Neural cell (in vitro differentiated cells): ENCODE measurements at regions not wholly inside any gene's neighbourhood (a gene's known extent, or its start where the extent isn't known, plus 50 kb on each side); places are given as distances from the start of the nearest gene placed in this dataset.

Experiments
- CTCF ChIP-seq: fragments of 450-650 bp; IDR thresholded peaks from 2 replicates; pipeline ENCODE4 v1.5.1; 2014; ENCODE audit warnings: antibody characterized with exemption, mild to moderate bottlenecking, moderate library complexity; ENCODE audit not compliant: poor library complexity, severe bottlenecking
- MXI1 ChIP-seq: fragments of 450-650 bp; conservative IDR thresholded peaks from 2 replicates; pipeline ENCODE4 v1.6.1; 2014; ENCODE audit warnings: antibody characterized with exemption, mild to moderate bottlenecking; ENCODE audit not compliant: poor library complexity, severe bottlenecking

GRCh38 chr7:67608806-67609205 is 612.2 kb downstream of the TYW1 start:
- TF ChIP-seq CTCF: no peak
- no peak for TF ChIP-seq MXI1
